WI38 (cell line): ENCODE measurements at regions not wholly inside any gene's neighbourhood (a gene's known extent, or its start where the extent isn't known, plus 50 kb on each side); places are given as distances from the start of the nearest gene placed in this dataset.

Experiments used
- H3K4me3 ChIP-seq: 2 replicates; pipeline ENCODE4 v1.5.1; 2011; ENCODE audit warnings: low read depth, mild to moderate bottlenecking, control low read depth, low read length
- TF ChIP-seq, protein P1 (sequence below): IDR thresholded peaks from 2 replicates; pipeline ENCODE4 v1.5.1; 2012; ENCODE audit warnings: low read depth, mild to moderate bottlenecking, control low read depth, low read length

- TF ChIP-seq, protein P1, sequence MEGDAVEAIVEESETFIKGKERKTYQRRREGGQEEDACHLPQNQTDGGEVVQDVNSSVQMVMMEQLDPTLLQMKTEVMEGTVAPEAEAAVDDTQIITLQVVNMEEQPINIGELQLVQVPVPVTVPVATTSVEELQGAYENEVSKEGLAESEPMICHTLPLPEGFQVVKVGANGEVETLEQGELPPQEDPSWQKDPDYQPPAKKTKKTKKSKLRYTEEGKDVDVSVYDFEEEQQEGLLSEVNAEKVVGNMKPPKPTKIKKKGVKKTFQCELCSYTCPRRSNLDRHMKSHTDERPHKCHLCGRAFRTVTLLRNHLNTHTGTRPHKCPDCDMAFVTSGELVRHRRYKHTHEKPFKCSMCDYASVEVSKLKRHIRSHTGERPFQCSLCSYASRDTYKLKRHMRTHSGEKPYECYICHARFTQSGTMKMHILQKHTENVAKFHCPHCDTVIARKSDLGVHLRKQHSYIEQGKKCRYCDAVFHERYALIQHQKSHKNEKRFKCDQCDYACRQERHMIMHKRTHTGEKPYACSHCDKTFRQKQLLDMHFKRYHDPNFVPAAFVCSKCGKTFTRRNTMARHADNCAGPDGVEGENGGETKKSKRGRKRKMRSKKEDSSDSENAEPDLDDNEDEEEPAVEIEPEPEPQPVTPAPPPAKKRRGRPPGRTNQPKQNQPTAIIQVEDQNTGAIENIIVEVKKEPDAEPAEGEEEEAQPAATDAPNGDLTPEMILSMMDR = no peak
- no peak overlapping the region for H3K4me3 ChIP-seq
These were observed 475.8 kb downstream of the PREX1 start for GRCh38 chr20:48352042-48352441.

- no peak overlapping the region for H3K4me3 ChIP-seq
- TF ChIP-seq, protein P1 = no peak
These were observed 477.3 kb downstream of the PREX1 start for GRCh38 chr20:48350313-48350988.

DNA sequence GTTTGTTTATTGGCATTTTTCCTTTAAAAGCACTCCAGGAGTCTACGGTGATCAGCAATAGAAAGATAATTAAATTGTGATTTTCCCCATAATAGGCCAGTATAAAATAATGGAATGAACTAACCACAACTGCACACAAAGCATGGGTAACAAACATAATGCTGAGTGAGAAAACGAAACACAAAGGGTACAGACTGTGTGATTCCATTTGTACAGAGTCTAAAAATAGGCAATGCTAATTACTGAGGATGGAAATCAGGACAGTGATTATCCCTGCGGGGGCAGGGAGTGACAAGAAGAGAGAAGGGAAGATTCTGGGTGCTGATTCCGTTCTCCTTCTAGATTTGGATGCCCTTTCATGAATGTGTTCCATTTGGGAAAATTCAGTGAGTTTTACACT is 478.1 kb downstream of the PREX1 start:
- TF ChIP-seq, protein P1 = no peak
- no peak overlapping the region for H3K4me3 ChIP-seq

GRCh38 chr20:48348022-48348421 is 479.8 kb downstream of the PREX1 start:
- H3K4me3 ChIP-seq = no peak overlapping the region
- TF ChIP-seq, protein P1 = no peak

DNA sequence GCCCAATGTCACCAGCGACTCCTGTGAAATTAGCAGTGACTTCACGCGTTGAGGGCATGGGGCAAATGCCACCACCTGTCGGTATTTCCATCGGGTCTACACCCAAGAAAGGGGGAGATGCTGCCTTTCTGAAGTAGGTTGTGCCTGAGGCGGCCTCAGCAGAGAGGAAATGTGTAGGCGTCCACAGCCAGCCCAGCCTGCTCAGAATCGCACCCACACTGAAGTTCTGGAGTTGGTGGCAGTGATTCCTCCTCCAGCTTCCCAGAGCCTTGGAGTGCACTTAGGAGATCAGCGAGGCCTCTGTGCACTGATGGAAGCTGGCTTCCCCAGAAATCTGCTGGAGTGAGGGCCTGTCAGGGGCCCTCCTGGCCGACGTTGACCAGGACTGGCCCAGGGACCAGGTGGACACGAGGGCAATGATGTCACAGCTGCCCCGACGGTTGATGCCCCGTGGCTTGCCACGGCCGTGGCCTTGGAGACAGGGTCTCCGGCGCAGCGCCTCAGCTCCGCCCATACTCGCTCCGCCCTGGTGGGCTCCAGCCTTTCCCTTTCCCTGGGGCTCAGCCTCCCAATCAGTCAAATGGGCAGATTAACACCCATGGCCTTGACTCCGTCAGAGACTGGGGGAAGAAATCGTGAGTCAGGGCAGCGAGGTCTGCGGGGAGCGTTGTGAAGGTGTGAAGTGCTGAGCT is 484.8 kb downstream of the PREX1 start:
- H3K4me3 ChIP-seq = no peak overlapping the region
- TF ChIP-seq, protein P1 = no peak

GRCh38 chr20:48340883-48341281 is 486.9 kb downstream of the PREX1 start:
- H3K4me3 ChIP-seq = no peak overlapping the region
- TF ChIP-seq, protein P1 = no peak
